ENCODE measurements at regions not wholly inside any gene's neighbourhood (a gene's known extent, or its start where the extent isn't known, plus 50 kb on each side); places are given as distances from the start of the nearest gene placed in this dataset.

- no peak for DNase-seq
- no peaks in the 10 kb centered on the region for H3K27me3 ChIP-seq
- intact Hi-C loops (cut with DNase I), result no loop called here
- H3K4me3 ChIP-seq, result no peak overlapping the region
- no peaks in the 10 kb centered on the region for H3K36me3 ChIP-seq
- no peak overlapping the region for H3K27ac ChIP-seq
- no peaks in the 10 kb centered on the region for H3K9me3 ChIP-seq
- no peak for TF ChIP-seq POLR2A (IDR thresholded peaks at IDR 0.05)
- TF ChIP-seq CTCF (IDR thresholded peaks at IDR 0.05), result no peak
- no peak for TF ChIP-seq EP300 (IDR thresholded peaks at IDR 0.05)
- no peak for TF ChIP-seq POLR2AphosphoS5 (IDR thresholded peaks at IDR 0.05)
- H3K4me1 ChIP-seq, result peaks cover 0 to 33% (median 30%) of the 10 kb centered on the region in 4 donors
These were observed 104.9 kb upstream of the TGFBR2 start for GRCh38 chr3:30501526-30501925.

GRCh38 chr3:30502051-30502741, 104.2 kb upstream of the TGFBR2 start:
- Histone ChIP-seq H3K36me3 (no peaks in the 10 kb centered on the region), H3K9me3 (no peaks in the 10 kb centered on the region), H3K27ac (no peak overlapping the region), H3K4me3 (no peak overlapping the region), H3K4me1 (peaks cover 0 to 26% (median 23%) of the 10 kb centered on the region in 4 donors), H3K27me3 (no peaks in the 10 kb centered on the region)
- intact Hi-C loops (cut with DNase I), result no loop called here
- 88 to 95% methylated on average over 2 of the region's 2 CpGs for WGBS, 2 donors
- no peak for DNase-seq
- no peak for TF ChIP-seq CTCF (IDR thresholded peaks at IDR 0.05)
- TF ChIP-seq POLR2AphosphoS5 (IDR thresholded peaks at IDR 0.05), result no peak
- TF ChIP-seq EP300 (IDR thresholded peaks at IDR 0.05), result no peak
- no peak for TF ChIP-seq POLR2A (IDR thresholded peaks at IDR 0.05)

- H3K4me1 ChIP-seq, result peaks cover 0 to 21% (median 18%) of the 10 kb centered on the region in 4 donors
- no peaks in the 10 kb centered on the region for H3K36me3 ChIP-seq
- H3K27me3 ChIP-seq, result no peaks in the 10 kb centered on the region
- H3K4me3 ChIP-seq, result no peak overlapping the region
- TF ChIP-seq POLR2AphosphoS5 (IDR thresholded peaks at IDR 0.05), result no peak
- no peak for TF ChIP-seq EP300 (IDR thresholded peaks at IDR 0.05)
- TF ChIP-seq CTCF (IDR thresholded peaks at IDR 0.05), result no peak
- TF ChIP-seq POLR2A (IDR thresholded peaks at IDR 0.05), result no peak
- H3K9me3 ChIP-seq, result no peaks in the 10 kb centered on the region
- no peak for DNase-seq
- no peak overlapping the region for H3K27ac ChIP-seq
- intact Hi-C loops (cut with DNase I), result no loop called here
- 73 to 95% methylated on average over 1 of the region's 1 CpG for WGBS, 2 donors
These were observed 103.7 kb upstream of the TGFBR2 start for GRCh38 chr3:30502742-30503073.

- intact Hi-C loops (cut with DNase I), result no loop called here
- TF ChIP-seq EP300 (IDR thresholded peaks at IDR 0.05), result no peak
- TF ChIP-seq POLR2A (IDR thresholded peaks at IDR 0.05), result no peak
- TF ChIP-seq POLR2AphosphoS5 (IDR thresholded peaks at IDR 0.05), result no peak
- no peak for TF ChIP-seq CTCF (IDR thresholded peaks at IDR 0.05)
- no peak for DNase-seq
- 50 to 92% methylated on average over 2 of the region's 2 CpGs for WGBS, 2 donors
- H3K9me3 ChIP-seq, result no peaks in the 10 kb centered on the region
- H3K4me3 ChIP-seq, result no peak overlapping the region
- H3K27ac ChIP-seq, result no peak overlapping the region
- no peaks in the 10 kb centered on the region for H3K36me3 ChIP-seq
- H3K27me3 ChIP-seq, result no peaks in the 10 kb centered on the region
- H3K4me1 ChIP-seq, result peaks cover 0 to 14% (median 11%) of the 10 kb centered on the region in 4 donors
These were observed 103.0 kb upstream of the TGFBR2 start for GRCh38 chr3:30503446-30503845.

GRCh38 chr3:30504939-30505338, 101.5 kb upstream of the TGFBR2 start:
- TF ChIP-seq POLR2A (IDR thresholded peaks at IDR 0.05) (no peak), CTCF (IDR thresholded peaks at IDR 0.05) (no peak)
- no peaks in the 10 kb centered on the region for H3K27me3 ChIP-seq
- no peak for DNase-seq
- H3K4me1 ChIP-seq, result no peaks in the 10 kb centered on the region
- H3K27ac ChIP-seq, result no peak overlapping the region
- intact Hi-C loops (cut with DNase I), result no loop called here
- no peak overlapping the region for H3K4me3 ChIP-seq
- WGBS, 2 donors, result 54 to 99% methylated on average over 1 of the region's 1 CpG
- no peaks in the 10 kb centered on the region for H3K9me3 ChIP-seq
- no peaks in the 10 kb centered on the region for H3K36me3 ChIP-seq

Measured in sigmoid colon (tissue), 6 donors.